Tibial nerve (tissue), 4 donors: ENCODE measurements at regions not wholly inside any gene's neighbourhood (a gene's known extent, or its start where the extent isn't known, plus 50 kb on each side); places are given as distances from the start of the nearest gene placed in this dataset.

ENCODE experiments used
- CTCF ChIP-seq, 5 experiments: fragments of 200-600 bp in 3 of 5; fragments of 450-650 bp in 2 of 5; sonication (generic) in 3 of 5; IDR thresholded peaks; one replicate each; pipeline ENCODE4 v1.5.1; 2016 to 2019; ENCODE audit warnings: antibody characterized with exemption in 5 of 5, mild to moderate bottlenecking in 3 of 5, moderate library complexity in 2 of 5
- EP300 ChIP-seq, 2 donors: sonication (generic); formaldehyde crosslinking; IDR thresholded peaks; one replicate each; pipeline ENCODE4 v1.6.1; 2017; ENCODE audit warnings: antibody characterized with exemption in 2 of 2, mild to moderate bottlenecking in 1 of 2
- POLR2A ChIP-seq, 2 donors: fragments of 450-650 bp; IDR thresholded peaks; one replicate each; pipeline ENCODE4 v1.6.1; 2017; ENCODE audit warnings: antibody characterized with exemption in 2 of 2, mild to moderate bottlenecking in 2 of 2, moderate library complexity in 2 of 2

DNA sequence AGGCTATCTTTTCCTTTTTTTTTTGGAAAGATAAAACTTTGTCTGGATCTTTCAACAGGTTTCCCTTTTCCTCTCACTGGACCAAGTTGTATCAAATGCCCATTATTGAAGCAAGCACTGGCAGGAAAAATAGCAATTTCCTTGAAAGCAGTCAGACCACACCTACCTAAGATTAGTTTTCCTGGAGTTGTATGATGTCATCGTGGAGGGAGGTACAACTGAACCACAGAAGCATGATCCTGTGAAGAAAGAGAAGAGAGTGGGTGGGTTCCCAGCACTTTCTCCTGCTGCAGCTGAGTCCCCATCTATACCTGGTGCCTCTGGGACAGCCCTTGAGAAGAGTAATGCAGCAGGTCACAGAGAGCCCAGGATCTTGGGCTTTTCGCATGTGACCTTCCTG is 63.6 kb upstream of the ERCC4 start:
- no peak for TF ChIP-seq CTCF (IDR thresholded peaks at IDR 0.05)
- no peak for TF ChIP-seq POLR2A (IDR thresholded peaks at IDR 0.05)
- no peak for TF ChIP-seq EP300 (IDR thresholded peaks at IDR 0.05)
